MG63 (cell line): ENCODE measurements at regions not wholly inside any gene's neighbourhood (a gene's known extent, or its start where the extent isn't known, plus 50 kb on each side); places are given as distances from the start of the nearest gene placed in this dataset.

ENCODE experiments used
- DNase-seq: peaks from one replicate; pipeline ENCODE4 v3.0.0-alpha.2; 2020
- H3K27me3 ChIP-seq: fragments of 250-450 bp; sonication (Bioruptor Pico); 2 replicates; pipeline ENCODE4 v1.5.1; 2020; ENCODE audit warnings: mild to moderate bottlenecking, moderate library complexity
- H3K36me3 ChIP-seq: fragments of 250-450 bp; sonication (Bioruptor Pico); 2 replicates; pipeline ENCODE4 v1.5.1; 2020; ENCODE audit warnings: mild to moderate bottlenecking, moderate library complexity
- H3K4me3 ChIP-seq: fragments of 250-450 bp; sonication (Bioruptor Pico); 2 replicates; pipeline ENCODE4 v1.5.1; 2020; ENCODE audit warnings: mild to moderate bottlenecking, moderate library complexity
- H3K9me3 ChIP-seq: fragments of 250-450 bp; sonication (Bioruptor Pico); 2 replicates; pipeline ENCODE4 v1.5.1; 2020; ENCODE audit warnings: mild to moderate bottlenecking, moderate library complexity

DNA sequence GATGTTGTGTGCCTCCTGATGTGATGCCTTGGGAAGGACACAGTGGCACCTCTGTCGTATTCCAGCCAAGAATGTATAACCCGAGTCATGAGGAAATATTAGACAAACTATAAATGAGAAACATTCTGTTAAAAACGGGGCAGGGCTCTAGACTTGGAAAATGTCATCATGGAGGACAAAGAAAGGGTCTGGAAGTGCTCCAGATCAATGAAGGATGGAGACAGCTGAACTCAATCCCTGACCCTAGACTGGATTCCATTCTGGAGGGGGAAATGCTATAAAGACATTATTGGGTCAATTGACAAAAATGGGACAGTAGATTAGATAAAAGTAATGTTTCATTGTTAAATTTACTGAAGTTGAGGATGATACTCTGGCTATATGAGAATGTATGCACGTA lies 92.1 kb downstream of the SLC4A3 start:
- no peaks in the 10 kb centered on the region for H3K27me3 ChIP-seq
- H3K9me3 ChIP-seq, result no peaks in the 10 kb centered on the region
- H3K4me3 ChIP-seq, result no peak overlapping the region
- no peak for DNase-seq
- H3K36me3 ChIP-seq, result no peaks in the 10 kb centered on the region

GRCh38 chr2:219720956-219721355 lies 93.5 kb downstream of the SLC4A3 start:
- Histone ChIP-seq H3K9me3 (no peaks in the 10 kb centered on the region), H3K27me3 (no peaks in the 10 kb centered on the region), H3K36me3 (no peaks in the 10 kb centered on the region), H3K4me3 (no peak overlapping the region)
- DNase-seq, result no peak

GRCh38 chr2:219722276-219722879 lies 94.9 kb downstream of the SLC4A3 start:
- no peaks in the 10 kb centered on the region for H3K27me3 ChIP-seq
- no peaks in the 10 kb centered on the region for H3K36me3 ChIP-seq
- H3K9me3 ChIP-seq, result no peaks in the 10 kb centered on the region
- DNase-seq, result no peak
- no peak overlapping the region for H3K4me3 ChIP-seq

DNA sequence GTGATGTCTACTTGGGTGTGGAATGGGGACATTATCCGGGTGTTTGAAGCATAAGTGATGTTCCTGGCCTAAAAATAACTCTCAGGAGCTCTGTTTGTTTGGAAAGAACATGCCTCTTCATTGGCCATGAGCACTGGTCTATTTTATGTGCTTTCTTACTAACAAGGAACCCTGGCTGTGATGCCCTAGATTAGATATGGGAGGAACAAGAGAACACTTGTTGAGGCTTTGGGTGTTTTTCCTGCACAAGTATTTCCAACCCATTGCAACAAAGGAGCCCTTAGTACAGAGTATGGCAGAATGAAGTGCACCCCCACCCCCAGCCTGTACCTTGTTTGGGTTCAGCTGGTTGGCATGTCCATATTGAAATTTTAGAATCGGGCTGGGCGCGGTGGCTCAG lies 95.9 kb downstream of the SLC4A3 start:
- Histone ChIP-seq H3K36me3 (no peaks in the 10 kb centered on the region), H3K27me3 (no peaks in the 10 kb centered on the region), H3K9me3 (no peaks in the 10 kb centered on the region), H3K4me3 (no peak overlapping the region)
- DNase-seq, result no peak

DNA sequence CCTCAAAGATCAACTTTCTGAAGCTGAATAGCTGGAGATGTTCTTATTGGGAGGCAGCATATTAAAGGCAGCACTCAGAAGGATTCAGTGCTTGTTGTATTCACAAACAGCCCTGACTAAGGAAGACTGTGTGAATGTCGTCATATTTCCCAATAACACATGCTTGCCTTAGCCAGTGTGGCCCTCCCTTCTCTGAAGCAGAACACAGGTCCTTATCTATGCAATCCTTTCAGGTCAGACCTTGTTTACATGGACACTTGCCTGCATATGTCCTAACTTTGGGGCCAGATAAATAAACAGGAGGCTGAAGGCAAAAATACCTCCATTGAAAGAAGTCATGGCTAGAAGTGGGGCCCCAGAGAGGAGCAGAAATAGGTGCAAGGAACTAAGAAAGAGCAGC lies 97.2 kb downstream of the SLC4A3 start:
- no peaks in the 10 kb centered on the region for H3K36me3 ChIP-seq
- DNase-seq, result no peak
- H3K27me3 ChIP-seq, result no peaks in the 10 kb centered on the region
- no peaks in the 10 kb centered on the region for H3K9me3 ChIP-seq
- H3K4me3 ChIP-seq, result no peak overlapping the region

- Histone ChIP-seq H3K36me3 (no peaks in the 10 kb centered on the region), H3K4me3 (no peak overlapping the region), H3K9me3 (no peaks in the 10 kb centered on the region), H3K27me3 (no peaks in the 10 kb centered on the region)
- no peak for DNase-seq
Observed at GRCh38 chr2:219726916-219727315, 99.5 kb downstream of the SLC4A3 start.

- no peaks in the 10 kb centered on the region for H3K9me3 ChIP-seq
- H3K27me3 ChIP-seq, result no peaks in the 10 kb centered on the region
- H3K4me3 ChIP-seq, result no peak overlapping the region
- no peaks in the 10 kb centered on the region for H3K36me3 ChIP-seq
- no peak for DNase-seq
Observed at GRCh38 chr2:219727771-219728429, 100.5 kb downstream of the SLC4A3 start.

DNA sequence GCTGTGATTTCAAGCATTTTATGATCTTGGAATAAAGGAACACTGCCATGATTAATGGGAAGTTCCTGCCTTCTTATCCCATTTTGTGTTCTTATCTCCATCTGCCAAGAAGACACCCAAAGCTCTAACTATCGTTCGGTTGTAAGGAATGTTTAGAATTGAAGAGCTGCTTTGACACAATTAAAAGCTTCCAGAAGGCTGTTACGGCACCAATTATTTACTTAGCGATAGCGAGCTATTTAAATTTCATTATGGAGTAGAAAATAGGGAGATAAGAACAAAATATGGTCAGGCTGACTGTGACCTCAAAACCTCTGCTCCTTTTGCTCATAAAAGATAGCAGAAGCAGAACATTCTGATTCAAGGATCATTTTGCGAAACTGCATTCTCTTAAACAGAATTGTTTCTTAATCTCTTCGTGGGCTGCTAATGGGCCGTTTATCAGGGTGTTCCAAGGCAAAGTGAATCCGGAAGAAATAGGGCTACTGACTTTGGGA lies 101.6 kb downstream of the SLC4A3 start:
- Histone ChIP-seq H3K27me3 (no peaks in the 10 kb centered on the region), H3K9me3 (no peaks in the 10 kb centered on the region), H3K36me3 (no peaks in the 10 kb centered on the region), H3K4me3 (no peak overlapping the region)
- no peak for DNase-seq

DNA sequence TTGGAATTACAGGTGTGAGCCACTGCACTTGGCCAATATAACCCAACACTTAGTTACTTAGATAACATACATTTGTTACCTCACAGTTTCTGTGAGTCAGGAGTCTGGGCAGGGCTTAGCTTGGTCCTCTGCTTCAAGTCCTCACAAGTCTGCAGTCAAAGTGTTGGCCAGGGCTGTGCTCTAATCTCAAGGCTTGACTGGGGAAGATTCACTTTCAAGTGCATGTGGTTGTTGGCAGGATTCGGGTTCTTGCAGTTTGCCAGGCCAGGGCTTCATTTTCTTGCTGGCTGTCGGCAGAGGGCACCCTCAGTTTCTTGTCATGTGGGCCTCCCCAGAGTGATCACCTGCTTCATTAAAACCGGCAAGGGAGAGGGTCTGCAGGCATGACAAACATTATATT lies 103.7 kb downstream of the SLC4A3 start:
- DNase-seq, result no peak
- Histone ChIP-seq H3K36me3 (no peaks in the 10 kb centered on the region), H3K9me3 (no peaks in the 10 kb centered on the region), H3K27me3 (no peaks in the 10 kb centered on the region; the same call in 1 of the 2 replicates), H3K4me3 (no peak overlapping the region)

DNA sequence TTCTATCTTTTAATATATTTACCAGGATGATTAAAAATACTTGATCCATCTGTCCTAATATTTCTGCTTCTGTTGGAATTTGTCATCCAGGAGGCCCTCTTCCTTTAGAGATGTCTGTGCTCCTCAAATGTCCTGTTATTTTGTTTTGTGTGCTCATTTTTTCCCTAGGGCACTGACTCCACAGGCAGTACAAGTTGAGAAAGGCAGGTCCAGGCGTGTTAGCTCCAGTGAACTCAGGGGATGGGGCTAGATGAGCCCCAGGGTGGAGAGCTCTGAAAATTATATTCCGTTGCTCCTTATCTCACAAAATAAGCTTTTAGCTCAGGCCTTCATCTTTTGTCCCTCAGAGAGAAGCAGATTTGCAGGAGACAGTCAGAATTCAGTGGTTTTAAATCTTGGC lies 105.7 kb downstream of the SLC4A3 start:
- H3K4me3 ChIP-seq, result no peak overlapping the region
- H3K27me3 ChIP-seq, result no peaks in the 10 kb centered on the region; the same call in 1 of the 2 replicates
- no peaks in the 10 kb centered on the region for H3K9me3 ChIP-seq
- H3K36me3 ChIP-seq, result no peaks in the 10 kb centered on the region
- DNase-seq, result no peak

DNA sequence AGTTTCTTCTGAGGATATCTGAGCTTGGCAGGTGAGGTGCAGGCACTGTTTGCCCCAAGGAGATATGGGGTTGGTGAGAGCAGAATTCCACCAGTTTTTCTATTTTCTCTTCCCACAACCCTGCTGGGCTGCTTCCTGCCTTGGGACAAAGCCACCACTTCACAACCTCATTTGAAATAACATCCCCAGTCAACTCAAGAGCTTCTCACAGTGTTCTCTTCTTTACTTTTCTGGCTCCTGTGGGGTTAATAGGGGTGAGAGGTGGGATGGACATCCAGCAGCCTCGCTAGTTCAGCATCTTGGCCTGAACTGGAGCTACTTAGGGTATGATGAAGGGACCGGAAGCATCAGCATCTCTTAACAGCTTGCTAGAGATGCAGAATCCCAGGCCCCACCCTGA lies 106.3 kb downstream of the SLC4A3 start:
- no peaks in the 10 kb centered on the region for H3K9me3 ChIP-seq
- H3K36me3 ChIP-seq, result no peaks in the 10 kb centered on the region
- H3K4me3 ChIP-seq, result no peak overlapping the region
- DNase-seq, result no peak
- H3K27me3 ChIP-seq, result no peaks in the 10 kb centered on the region; the same call in 1 of the 2 replicates

DNA sequence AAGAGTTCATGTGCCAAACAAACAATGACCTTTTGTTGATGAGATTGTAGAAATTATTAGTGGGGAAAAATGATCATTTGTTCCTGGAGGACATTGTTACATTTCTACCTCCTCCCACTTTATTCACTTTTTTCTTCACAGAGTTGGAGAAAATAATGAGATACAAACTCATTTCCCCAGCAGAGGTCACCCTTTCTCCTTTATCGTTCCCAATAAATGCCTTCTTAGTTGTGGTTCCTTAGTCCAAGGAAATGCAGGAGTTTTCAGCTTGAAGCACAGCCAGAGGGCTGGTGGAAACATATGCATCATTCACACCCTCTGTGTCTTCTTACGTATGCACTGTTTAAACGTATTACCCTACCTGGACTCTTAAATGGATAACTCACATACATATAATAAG lies 108.8 kb downstream of the SLC4A3 start:
- no peaks in the 10 kb centered on the region for H3K9me3 ChIP-seq
- H3K4me3 ChIP-seq, result no peak overlapping the region
- no peaks in the 10 kb centered on the region; the same call in 1 of the 2 replicates for H3K27me3 ChIP-seq
- peak; percentile 49 for DNase-seq
- no peaks in the 10 kb centered on the region for H3K36me3 ChIP-seq

DNA sequence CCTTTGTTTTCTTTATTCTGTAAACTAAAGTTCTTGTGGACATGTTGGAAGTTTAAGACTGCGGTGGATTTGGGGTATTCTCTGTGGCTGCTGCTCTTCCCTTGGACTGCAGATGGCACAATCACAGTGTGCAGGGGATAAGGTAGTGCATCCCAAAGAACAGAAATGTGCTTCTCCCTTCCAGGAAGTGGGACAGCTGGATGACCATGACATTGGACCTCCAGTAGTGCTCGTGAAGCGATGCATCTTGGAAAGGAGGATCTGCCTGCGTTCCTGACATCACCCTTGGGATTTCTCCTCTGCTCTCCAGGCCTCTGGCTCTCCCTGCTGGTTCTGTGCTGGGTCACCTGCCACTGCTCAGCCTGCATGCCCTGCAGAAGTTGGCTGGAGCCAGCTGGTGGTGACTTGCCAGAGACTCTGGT lies 109.9 kb downstream of the SLC4A3 start:
- Histone ChIP-seq H3K9me3 (no peaks in the 10 kb centered on the region), H3K36me3 (no peaks in the 10 kb centered on the region), H3K27me3 (no peaks in the 10 kb centered on the region; the same call in 1 of the 2 replicates), H3K4me3 (no peak overlapping the region)
- DNase-seq, result peak; percentile 64

- H3K4me3 ChIP-seq, result no peak overlapping the region
- no peak for DNase-seq
- no peaks in the 10 kb centered on the region; the same call in 1 of the 2 replicates for H3K27me3 ChIP-seq
- no peaks in the 10 kb centered on the region for H3K9me3 ChIP-seq
- no peaks in the 10 kb centered on the region for H3K36me3 ChIP-seq
Observed at GRCh38 chr2:219739066-219739465, 111.6 kb downstream of the SLC4A3 start.

GRCh38 chr2:219739866-219740440 lies 112.5 kb downstream of the SLC4A3 start:
- H3K4me3 ChIP-seq, result no peak overlapping the region
- H3K27me3 ChIP-seq, result no peaks in the 10 kb centered on the region; the same call in 1 of the 2 replicates
- H3K9me3 ChIP-seq, result no peaks in the 10 kb centered on the region
- DNase-seq, result no peak
- H3K36me3 ChIP-seq, result no peaks in the 10 kb centered on the region

DNA sequence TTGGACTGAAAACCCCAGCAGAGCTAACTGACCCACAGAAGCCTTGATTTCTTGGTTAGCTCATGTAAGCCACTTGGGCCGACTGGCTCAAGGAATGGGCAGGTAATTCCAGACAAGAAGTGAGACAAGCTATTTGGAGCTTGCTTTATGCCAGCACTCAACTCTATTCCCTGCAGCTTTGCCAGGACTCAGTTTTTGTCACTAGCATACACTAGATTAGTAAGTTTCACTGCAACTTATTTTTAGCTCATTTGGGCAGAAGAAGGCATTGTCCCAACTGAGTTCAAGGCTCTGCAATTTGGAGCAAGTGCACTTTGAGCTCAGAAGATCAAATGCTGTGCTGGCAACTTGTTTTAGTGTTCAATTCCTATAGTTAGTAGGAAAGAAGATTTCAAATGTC lies 116.1 kb downstream of the SLC4A3 start:
- no peaks in the 10 kb centered on the region for H3K27me3 ChIP-seq
- DNase-seq, result no peak
- no peaks in the 10 kb centered on the region for H3K36me3 ChIP-seq
- no peaks in the 10 kb centered on the region for H3K9me3 ChIP-seq
- H3K4me3 ChIP-seq, result no peak overlapping the region

DNA sequence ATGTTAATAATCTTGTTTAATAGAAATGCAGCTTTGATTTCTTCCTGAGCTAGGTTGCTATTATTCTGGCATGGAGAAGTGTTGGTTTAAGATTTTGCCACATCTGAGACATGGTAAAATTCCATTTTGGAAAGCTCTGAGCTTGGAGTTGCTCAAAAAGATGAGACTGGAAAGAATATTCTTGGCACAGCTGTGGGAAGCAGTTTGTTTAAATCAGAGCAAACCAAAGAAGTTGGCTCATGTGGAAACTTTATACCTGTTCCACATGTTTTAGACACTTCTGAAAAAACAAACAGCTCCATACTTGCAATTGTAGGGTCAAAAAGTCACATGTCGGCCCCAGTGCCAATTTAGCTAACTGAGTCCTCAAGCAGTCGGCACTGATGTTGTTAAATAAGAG lies 116.6 kb downstream of the SLC4A3 start:
- no peaks in the 10 kb centered on the region for H3K27me3 ChIP-seq
- H3K36me3 ChIP-seq, result no peaks in the 10 kb centered on the region
- no peak overlapping the region for H3K4me3 ChIP-seq
- DNase-seq, result no peak
- no peaks in the 10 kb centered on the region for H3K9me3 ChIP-seq

DNA sequence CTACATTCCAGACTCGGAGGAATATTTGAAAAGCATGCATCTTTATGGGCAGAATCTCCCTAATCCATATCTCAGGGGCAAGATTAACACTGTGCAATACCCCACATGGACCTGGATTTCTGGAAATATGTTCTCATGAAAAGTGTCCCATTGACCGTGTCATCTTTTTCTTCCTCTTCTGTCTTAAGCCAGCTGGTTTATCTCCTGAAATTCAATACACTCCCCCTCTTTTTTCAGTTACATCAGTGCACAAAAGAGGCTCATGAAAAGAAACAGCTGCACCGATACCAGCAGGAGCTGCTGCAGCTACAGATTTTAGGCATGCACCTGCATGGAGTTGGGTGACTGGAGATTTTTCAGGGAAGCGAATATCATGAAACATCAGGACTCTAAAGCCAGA lies 117.2 kb downstream of the SLC4A3 start:
- H3K4me3 ChIP-seq, result no peak overlapping the region
- H3K36me3 ChIP-seq, result no peaks in the 10 kb centered on the region
- no peaks in the 10 kb centered on the region for H3K9me3 ChIP-seq
- no peaks in the 10 kb centered on the region for H3K27me3 ChIP-seq
- no peak for DNase-seq
